ENCODE measurements at regions not wholly inside any gene's neighbourhood (a gene's known extent, or its start where the extent isn't known, plus 50 kb on each side); places are given as distances from the start of the nearest gene placed in this dataset.
A peak's percentile ranks its signal among the peaks of the same experiment; 100 is the strongest.

DNA sequence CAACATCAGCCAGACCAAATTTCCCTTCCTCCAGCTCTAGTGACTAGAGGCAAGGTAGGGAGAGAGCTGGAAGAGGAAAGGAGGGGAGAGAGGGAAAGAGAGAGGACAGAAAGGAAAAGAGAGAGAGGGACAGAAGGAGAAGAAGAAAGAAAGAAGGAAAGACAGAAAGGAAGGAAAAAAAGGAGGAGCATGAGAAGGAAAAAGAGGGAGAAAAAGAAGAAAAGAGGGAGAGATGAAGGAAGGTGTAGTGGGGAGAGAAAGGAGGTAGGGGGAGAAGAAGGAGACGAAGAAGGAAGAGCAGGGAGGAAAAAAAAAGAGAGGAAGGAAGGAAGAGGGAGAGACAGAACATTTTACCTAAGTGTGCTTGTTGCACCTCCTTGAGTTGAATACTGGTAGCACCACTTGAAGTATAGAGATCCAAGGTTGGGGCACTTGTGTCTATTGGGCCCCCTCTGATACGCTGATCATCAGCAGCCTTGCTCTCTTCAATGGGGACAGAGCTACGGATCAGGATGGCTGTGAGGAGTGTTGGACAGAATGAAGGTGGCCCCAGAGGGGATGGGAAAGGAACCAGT is 232.5 kb downstream of the SUDS3 start:
- WGBS (ENCODE audit: low lambda C conversion rate), result 3% methylated on average over 3 of the region's 3 CpGs
- in situ Hi-C loops (cut with HindIII; ENCODE audit: extremely low pct_ligation_motif_present, low pct_unique_long_range_greater_than_20kb) (no loop called here), intact Hi-C loops (cut with micrococcal nuclease; ENCODE audit: unreplicated experiment) (no loop called here)
- no peak for FAIRE-seq
- POLR2A ChIA-PET, result no interaction called here
- Histone ChIP-seq H3K9ac (ENCODE audit: insufficient read depth, low read depth, low read length) (no peak overlapping the region), H3K4me1 (ENCODE audit: insufficient read depth, low read length) (peaks cover 8% of the 10 kb centered on the region), H3K27ac (ENCODE audit: extremely low read length, insufficient read depth, low read length) (no peak overlapping the region), H3K9me3 (ENCODE audit: low read length) (no peaks in the 10 kb centered on the region), H2AFZ (ENCODE audit: low read length) (no peak overlapping the region), H3K4me3 (replicated peaks in 1 of 3; ENCODE audit: insufficient read depth in 1 of 3, low read depth in 2 of 3, low read length in 3 of 3) (no peak overlapping the region), H3K4me2 (ENCODE audit: low read depth, low read length) (no peak overlapping the region), H3K36me3 (replicated peaks in 1 of 2; ENCODE audit: control insufficient read depth in 1 of 2, insufficient read depth in 2 of 2, low read length in 2 of 2) (no peaks in the 10 kb centered on the region), H3K27me3 (ENCODE audit: control insufficient read depth in 1 of 2, insufficient read depth in 2 of 2, low read length in 2 of 2) (peaks cover 1 to 4% of the 10 kb centered on the region in 2 experiments; a peak in 1 of 5 replicates), H3K79me2 (ENCODE audit: insufficient read depth, low read length) (no peaks in the 10 kb centered on the region), H4K20me1 (ENCODE audit: insufficient read depth, low read length) (no peaks in the 10 kb centered on the region)
- no TSS peak for BruUV-seq (replicated peaks)
- DNase-seq (ENCODE audit: low spot score), result no peak
- CTCF ChIA-PET (ENCODE audit: low intra/inter-chr PET ratio, low total read pairs), result no interaction called here
- TF ChIP-seq ZNF510 (CRISPR knock-in tag; IDR thresholded peaks at IDR 0.05; ENCODE audit: low read depth) (no peak), FOXP1 (IDR thresholded peaks at IDR 0.05) (0 out of 2 replicates have a peak, but pooled peaks have one; percentile 14), FOXP1 (CRISPR knock-in tag; IDR thresholded peaks at IDR 0.05) (no peak)
- no peak for ATAC-seq

DNA sequence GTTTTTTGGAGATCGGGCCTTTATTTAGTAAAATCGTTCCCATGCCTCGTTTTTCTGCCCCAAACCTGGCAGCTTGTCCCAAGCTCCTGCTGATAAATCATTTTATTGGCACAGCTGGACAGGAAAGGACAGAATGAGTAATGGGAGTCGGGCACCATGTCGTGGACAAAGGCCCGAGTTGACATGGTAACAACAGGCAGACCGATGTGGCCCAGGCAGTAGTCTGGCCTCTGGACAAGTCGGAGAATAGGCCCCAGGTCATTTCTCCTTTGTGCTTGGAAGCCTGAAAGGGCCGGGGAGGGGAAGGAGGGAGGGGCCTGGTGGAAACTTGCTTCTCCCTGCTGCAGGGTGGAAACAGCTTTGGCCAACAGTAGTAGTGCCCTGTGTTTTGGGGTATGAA is 234.9 kb downstream of the SUDS3 start:
- DNase-seq (ENCODE audit: low spot score) (no peak), FAIRE-seq (no peak), ATAC-seq (no peak)
- POLR2A ChIA-PET, result no interaction called here
- intact Hi-C loops (cut with micrococcal nuclease; ENCODE audit: unreplicated experiment), result no loop called here
- Histone ChIP-seq H3K27me3 (ENCODE audit: control insufficient read depth in 1 of 2, insufficient read depth in 2 of 2, low read length in 2 of 2) (peaks cover 0 to 7% of the 10 kb centered on the region in 2 experiments; a peak in 1 of 5 replicates), H3K27ac (ENCODE audit: extremely low read length, insufficient read depth, low read length) (no peak overlapping the region), H3K36me3 (replicated peaks in 1 of 2; ENCODE audit: control insufficient read depth in 1 of 2, insufficient read depth in 2 of 2, low read length in 2 of 2) (no peaks in the 10 kb centered on the region), H3K79me2 (ENCODE audit: insufficient read depth, low read length) (no peaks in the 10 kb centered on the region), H3K4me3 (replicated peaks in 1 of 3; ENCODE audit: insufficient read depth in 1 of 3, low read depth in 2 of 3, low read length in 3 of 3) (no peak overlapping the region), H3K9ac (ENCODE audit: insufficient read depth, low read depth, low read length) (no peak overlapping the region), H3K9me3 (ENCODE audit: low read length) (no peaks in the 10 kb centered on the region), H4K20me1 (ENCODE audit: insufficient read depth, low read length) (no peaks in the 10 kb centered on the region), H3K4me1 (ENCODE audit: insufficient read depth, low read length) (no peaks in the 10 kb centered on the region), H2AFZ (ENCODE audit: low read length) (no peak overlapping the region), H3K4me2 (ENCODE audit: low read depth, low read length) (no peak overlapping the region)
- no TSS peak for BruUV-seq (replicated peaks)
- 13% methylated on average over 9 of the region's 9 CpGs for WGBS (ENCODE audit: low lambda C conversion rate)
- CTCF ChIA-PET (ENCODE audit: low intra/inter-chr PET ratio, low total read pairs), result no interaction called here
- in situ Hi-C loops (cut with HindIII; ENCODE audit: extremely low pct_ligation_motif_present, low pct_unique_long_range_greater_than_20kb), result no loop called here
- TF ChIP-seq, protein P1, sequence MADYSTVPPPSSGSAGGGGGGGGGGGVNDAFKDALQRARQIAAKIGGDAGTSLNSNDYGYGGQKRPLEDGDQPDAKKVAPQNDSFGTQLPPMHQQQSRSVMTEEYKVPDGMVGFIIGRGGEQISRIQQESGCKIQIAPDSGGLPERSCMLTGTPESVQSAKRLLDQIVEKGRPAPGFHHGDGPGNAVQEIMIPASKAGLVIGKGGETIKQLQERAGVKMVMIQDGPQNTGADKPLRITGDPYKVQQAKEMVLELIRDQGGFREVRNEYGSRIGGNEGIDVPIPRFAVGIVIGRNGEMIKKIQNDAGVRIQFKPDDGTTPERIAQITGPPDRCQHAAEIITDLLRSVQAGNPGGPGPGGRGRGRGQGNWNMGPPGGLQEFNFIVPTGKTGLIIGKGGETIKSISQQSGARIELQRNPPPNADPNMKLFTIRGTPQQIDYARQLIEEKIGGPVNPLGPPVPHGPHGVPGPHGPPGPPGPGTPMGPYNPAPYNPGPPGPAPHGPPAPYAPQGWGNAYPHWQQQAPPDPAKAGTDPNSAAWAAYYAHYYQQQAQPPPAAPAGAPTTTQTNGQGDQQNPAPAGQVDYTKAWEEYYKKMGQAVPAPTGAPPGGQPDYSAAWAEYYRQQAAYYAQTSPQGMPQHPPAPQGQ (CRISPR knock-in tag; IDR thresholded peaks at IDR 0.05; ENCODE audit: borderline replicate concordance), result no peak
- TF ChIP-seq SALL2 (CRISPR knock-in tag; IDR thresholded peaks at IDR 0.05) (no peak), MED13 (CRISPR knock-in tag; IDR thresholded peaks at IDR 0.05) (no peak), ZNF563 (CRISPR knock-in tag; IDR thresholded peaks at IDR 0.05) (no peak), RFXANK (CRISPR knock-in tag; IDR thresholded peaks at IDR 0.05) (no peak), ZNF768 (CRISPR knock-in tag; IDR thresholded peaks at IDR 0.05) (no peak), ZNF878 (CRISPR knock-in tag; IDR thresholded peaks at IDR 0.05) (no peak), ZNF124 (CRISPR knock-in tag; IDR thresholded peaks at IDR 0.05) (no peak), KDM1A (CRISPR knock-in tag; IDR thresholded peaks at IDR 0.05) (no peak)
- TF ChIP-seq, protein P2, sequence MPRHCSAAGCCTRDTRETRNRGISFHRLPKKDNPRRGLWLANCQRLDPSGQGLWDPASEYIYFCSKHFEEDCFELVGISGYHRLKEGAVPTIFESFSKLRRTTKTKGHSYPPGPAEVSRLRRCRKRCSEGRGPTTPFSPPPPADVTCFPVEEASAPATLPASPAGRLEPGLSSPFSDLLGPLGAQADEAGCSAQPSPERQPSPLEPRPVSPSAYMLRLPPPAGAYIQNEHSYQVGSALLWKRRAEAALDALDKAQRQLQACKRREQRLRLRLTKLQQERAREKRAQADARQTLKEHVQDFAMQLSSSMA (CRISPR knock-in tag; IDR thresholded peaks at IDR 0.05), result no peak
- TF ChIP-seq, protein P3, sequence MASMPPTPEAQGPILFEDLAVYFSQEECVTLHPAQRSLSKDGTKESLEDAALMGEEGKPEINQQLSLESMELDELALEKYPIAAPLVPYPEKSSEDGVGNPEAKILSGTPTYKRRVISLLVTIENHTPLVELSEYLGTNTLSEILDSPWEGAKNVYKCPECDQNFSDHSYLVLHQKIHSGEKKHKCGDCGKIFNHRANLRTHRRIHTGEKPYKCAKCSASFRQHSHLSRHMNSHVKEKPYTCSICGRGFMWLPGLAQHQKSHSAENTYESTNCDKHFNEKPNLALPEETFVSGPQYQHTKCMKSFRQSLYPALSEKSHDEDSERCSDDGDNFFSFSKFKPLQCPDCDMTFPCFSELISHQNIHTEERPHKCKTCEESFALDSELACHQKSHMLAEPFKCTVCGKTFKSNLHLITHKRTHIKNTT (CRISPR knock-in tag; IDR thresholded peaks at IDR 0.05), result no peak
